ENCODE measurements at regions not wholly inside any gene's neighbourhood (a gene's known extent, or its start where the extent isn't known, plus 50 kb on each side); places are given as distances from the start of the nearest gene placed in this dataset.
"Not testable (repeated sequence)": the region's sequence is repeated elsewhere in the genome, so short reads cannot be mapped to it uniquely, and the experiment has no call there.

GRCh38 chr2:38462121-38462661 lies 85.1 kb upstream of the ATL2 start:
- Histone ChIP-seq H3K27ac (no peak overlapping the region), H3K9me3 (no peaks in the 10 kb centered on the region), H3K4me1 (peaks cover 0 to 6% of the 10 kb centered on the region in 2 donors), H3K36me3 (no peaks in the 10 kb centered on the region), H3K27me3 (no peaks in the 10 kb centered on the region), H3K4me3 (no peak overlapping the region)
- DNase-seq (ENCODE audit: low spot score in 2 of 2), result no peak
- intact Hi-C loops (cut with DNase I), result no loop called here
- TF ChIP-seq, protein P1, sequence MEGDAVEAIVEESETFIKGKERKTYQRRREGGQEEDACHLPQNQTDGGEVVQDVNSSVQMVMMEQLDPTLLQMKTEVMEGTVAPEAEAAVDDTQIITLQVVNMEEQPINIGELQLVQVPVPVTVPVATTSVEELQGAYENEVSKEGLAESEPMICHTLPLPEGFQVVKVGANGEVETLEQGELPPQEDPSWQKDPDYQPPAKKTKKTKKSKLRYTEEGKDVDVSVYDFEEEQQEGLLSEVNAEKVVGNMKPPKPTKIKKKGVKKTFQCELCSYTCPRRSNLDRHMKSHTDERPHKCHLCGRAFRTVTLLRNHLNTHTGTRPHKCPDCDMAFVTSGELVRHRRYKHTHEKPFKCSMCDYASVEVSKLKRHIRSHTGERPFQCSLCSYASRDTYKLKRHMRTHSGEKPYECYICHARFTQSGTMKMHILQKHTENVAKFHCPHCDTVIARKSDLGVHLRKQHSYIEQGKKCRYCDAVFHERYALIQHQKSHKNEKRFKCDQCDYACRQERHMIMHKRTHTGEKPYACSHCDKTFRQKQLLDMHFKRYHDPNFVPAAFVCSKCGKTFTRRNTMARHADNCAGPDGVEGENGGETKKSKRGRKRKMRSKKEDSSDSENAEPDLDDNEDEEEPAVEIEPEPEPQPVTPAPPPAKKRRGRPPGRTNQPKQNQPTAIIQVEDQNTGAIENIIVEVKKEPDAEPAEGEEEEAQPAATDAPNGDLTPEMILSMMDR (IDR thresholded peaks at IDR 0.05), result no peak

DNA sequence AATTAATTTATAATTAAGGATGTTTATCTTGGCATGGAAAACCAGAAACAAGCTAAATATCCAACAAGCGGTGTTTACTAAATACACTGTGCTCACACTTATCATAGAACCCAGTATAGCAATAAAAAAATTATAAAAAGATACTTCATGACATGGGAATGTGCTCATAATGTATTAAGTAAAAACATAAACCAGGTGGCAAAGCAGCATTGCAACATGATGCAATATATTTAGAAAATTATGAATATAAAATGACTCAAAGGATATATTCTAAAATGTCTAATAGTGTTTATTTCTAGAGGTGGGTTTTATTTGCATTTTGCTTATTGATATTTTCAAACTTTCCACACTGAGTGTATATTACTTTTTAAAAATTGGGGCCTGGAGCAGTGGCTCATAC lies 84.4 kb upstream of the ATL2 start:
- no peaks in the 10 kb centered on the region for H3K9me3 ChIP-seq
- H3K4me3 ChIP-seq, result no peak overlapping the region
- intact Hi-C loops (cut with DNase I), result no loop called here
- H3K36me3 ChIP-seq, result no peaks in the 10 kb centered on the region
- peaks cover 0 to 4% of the 10 kb centered on the region in 2 donors for H3K4me1 ChIP-seq
- DNase-seq (ENCODE audit: low spot score in 2 of 2), result no peak
- TF ChIP-seq, protein P1 (IDR thresholded peaks at IDR 0.05), result no peak
- no peaks in the 10 kb centered on the region for H3K27me3 ChIP-seq
- H3K27ac ChIP-seq, result no peak overlapping the region

GRCh38 chr2:38460313-38460712 lies 83.2 kb upstream of the ATL2 start:
- H3K27me3 ChIP-seq, result no peaks in the 10 kb centered on the region
- H3K4me3 ChIP-seq, result no peak overlapping the region
- H3K9me3 ChIP-seq, result no peaks in the 10 kb centered on the region
- H3K36me3 ChIP-seq, result no peaks in the 10 kb centered on the region
- H3K27ac ChIP-seq, result no peak overlapping the region
- no peaks in the 10 kb centered on the region for H3K4me1 ChIP-seq
- TF ChIP-seq, protein P1 (IDR thresholded peaks at IDR 0.05), result no peak
- no peak for DNase-seq (ENCODE audit: low spot score in 2 of 2)
- intact Hi-C loops (cut with DNase I), result no loop called here

DNA sequence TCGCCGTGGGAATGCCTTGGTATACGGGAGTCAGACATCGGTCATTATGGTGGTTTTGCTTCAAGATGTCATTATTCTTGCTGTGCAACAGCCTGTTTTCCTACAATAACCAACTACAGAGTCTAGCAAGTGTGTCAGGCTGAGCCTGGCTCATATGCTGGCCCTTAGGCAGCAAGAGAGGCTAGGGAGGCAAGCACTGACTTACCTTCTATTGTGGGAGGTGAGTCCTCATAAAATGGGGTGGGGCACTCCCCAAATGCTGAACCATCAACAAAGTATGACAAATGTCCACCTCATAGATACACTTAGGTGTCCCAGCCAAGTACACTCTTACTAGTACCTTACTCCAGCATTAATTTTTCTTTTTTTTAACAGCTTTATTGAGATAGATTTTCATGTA lies 77.0 kb upstream of the ATL2 start:
- Histone ChIP-seq H3K9me3 (no peaks in the 10 kb centered on the region), H3K27me3 (no peaks in the 10 kb centered on the region), H3K27ac (no peak overlapping the region), H3K4me1 (no peaks in the 10 kb centered on the region), H3K36me3 (no peaks in the 10 kb centered on the region), H3K4me3 (no peak overlapping the region)
- intact Hi-C loops (cut with DNase I), result no loop called here
- no peak for DNase-seq (ENCODE audit: low spot score in 2 of 2)
- TF ChIP-seq, protein P1 (IDR thresholded peaks at IDR 0.05), result no peak

- not testable (repeated sequence) for DNase-seq (ENCODE audit: low spot score in 2 of 2)
Observed at GRCh38 chr2:38451778-38452177, 74.7 kb upstream of the ATL2 start.

DNA sequence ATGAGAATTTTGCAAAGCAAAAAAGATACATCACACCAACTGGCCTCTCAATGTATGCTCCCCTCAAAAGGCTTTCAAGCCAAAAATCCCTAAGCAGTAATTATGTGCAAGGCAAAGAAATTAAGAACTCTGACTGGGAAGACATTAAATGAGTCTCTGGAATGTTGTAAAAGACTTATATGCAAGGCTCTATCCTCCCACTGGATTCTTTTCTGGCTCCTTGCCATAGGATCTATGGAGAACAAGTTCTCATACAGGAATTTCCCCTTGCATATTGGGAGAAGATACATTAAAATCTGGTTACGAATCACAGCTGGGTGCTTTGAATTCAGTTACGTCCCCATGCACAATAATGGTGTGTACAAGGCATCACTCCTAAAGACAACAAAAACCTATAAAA lies 73.4 kb upstream of the ATL2 start:
- Histone ChIP-seq H3K27me3 (no peaks in the 10 kb centered on the region), H3K4me3 (no peak overlapping the region), H3K36me3 (no peaks in the 10 kb centered on the region), H3K9me3 (no peaks in the 10 kb centered on the region), H3K27ac (no peak overlapping the region), H3K4me1 (no peaks in the 10 kb centered on the region)
- DNase-seq (ENCODE audit: low spot score in 2 of 2), result no peak
- intact Hi-C loops (cut with DNase I), result no loop called here
- TF ChIP-seq, protein P1 (IDR thresholded peaks at IDR 0.05), result no peak

More at GRCh38 chr2:38451778-38452177, 74.7 kb upstream of the ATL2 start:
- H3K27me3 ChIP-seq; H3K36me3 ChIP-seq; H3K9me3 ChIP-seq; H3K4me3 ChIP-seq; H3K27ac ChIP-seq; intact Hi-C loops (cut with DNase I); H3K4me1 ChIP-seq: not testable (repeated sequence)

Measured in ascending aorta (tissue), 2 donors.